H1 (cell line): ENCODE measurements at regions not wholly inside any gene's neighbourhood (a gene's known extent, or its start where the extent isn't known, plus 50 kb on each side); places are given as distances from the start of the nearest gene placed in this dataset.

ENCODE experiments used
- CTCF ChIA-PET: fragments of 300-600 bp; sonication (Branson Sonifier 250); formaldehyde crosslinking; loops from one replicate; lab custom pipeline; 2021; ENCODE audit not compliant: partially characterized antibody; lab: Charles Lee
- POLR2A ChIA-PET: fragments of 300-600 bp; sonication (Branson Sonifier 250); formaldehyde crosslinking; loops from one replicate; lab custom pipeline; 2021; ENCODE audit warnings: inconsistent platforms; ENCODE audit not compliant: partially characterized antibody; lab: Charles Lee
- DNase-seq, 2 experiments: peaks; one replicate each; pipeline versions ENCODE4 v3.0.0 to v3.0.0-alpha.2; 2010 to 2022; ENCODE audit warnings: low spot score in 2 of 2, low read depth in 1 of 2, mixed read lengths in 1 of 2
- FAIRE-seq: peaks from 2 replicates; lab custom pipeline; 2011; peaks lifted over from hg19 to GRCh38; lab: Jason Lieb, UNC
- H2AFZ ChIP-seq: 2 replicates; pipeline ENCODE4 v1.8.1; 2012; ENCODE audit warnings: low read length, inconsistent platforms
- H2AK5ac ChIP-seq: 2 replicates; pipeline ENCODE4 v1.6.1; 2013; ENCODE audit warnings: low read depth, low read length
- H2BK120ac ChIP-seq: replicated peaks from 2 replicates; pipeline ENCODE3; 2013; ENCODE audit warnings: low read depth, low read length, inconsistent platforms
- H2BK12ac ChIP-seq: 2 replicates; pipeline ENCODE4 v1.6.1; 2013; ENCODE audit warnings: low read depth, low read length
- H2BK15ac ChIP-seq: 2 replicates; pipeline ENCODE4 v1.6.1; 2013; ENCODE audit warnings: low read length
- H2BK20ac ChIP-seq: 2 replicates; pipeline ENCODE4 v1.6.1; 2013; ENCODE audit warnings: low read length
- H2BK5ac ChIP-seq: 2 replicates; pipeline ENCODE4 v1.6.1; 2013; ENCODE audit warnings: low read depth, low read length
- H3K14ac ChIP-seq: 2 replicates; pipeline ENCODE4 v1.6.1; 2013; ENCODE audit warnings: inconsistent platforms; ENCODE audit not compliant: insufficient read length
- H3K18ac ChIP-seq: 2 replicates; pipeline ENCODE4 v1.6.1; 2013; ENCODE audit warnings: low read length; ENCODE audit errors: extremely low read depth
- H3K23ac ChIP-seq: 2 replicates; pipeline ENCODE4 v1.6.1; 2013; ENCODE audit warnings: inconsistent platforms; ENCODE audit not compliant: insufficient read length
- H3K23me2 ChIP-seq: 2 replicates; pipeline ENCODE4 v1.6.1; 2013; ENCODE audit warnings: low read depth, low read length
- H3K27ac ChIP-seq: 2 replicates; pipeline ENCODE4 v1.6.1; 2011; ENCODE audit warnings: low read depth, low read length, inconsistent platforms
- H3K27me3 ChIP-seq, 4 experiments: replicated peaks in 1 of 4; 1 replicate in 1 of 4; 2 replicates in 3 of 4; pipeline versions ENCODE4 v1.6.1 to v1.8.1; 2011 to 2013; ENCODE audit warnings: low read length in 3 of 4, mild to moderate bottlenecking in 3 of 4, inconsistent platforms in 2 of 4, mixed read lengths in 2 of 4, moderate library complexity in 1 of 4; ENCODE audit not compliant: control insufficient read depth in 3 of 4, insufficient read depth in 3 of 4; ENCODE audit errors: extremely low read depth in 1 of 4
- H3K36me3 ChIP-seq, 4 experiments: 2 replicates each; pipeline versions ENCODE4 v1.6.1 to v1.8.1; 2011 to 2013; ENCODE audit warnings: mild to moderate bottlenecking in 4 of 4, low read length in 3 of 4, moderate library complexity in 2 of 4, control low read depth in 1 of 4, inconsistent platforms in 1 of 4; ENCODE audit not compliant: insufficient read depth in 4 of 4, control insufficient read depth in 2 of 4
- H3K4ac ChIP-seq: replicated peaks from 2 replicates; pipeline ENCODE3; 2013; ENCODE audit warnings: low read length, low read depth, mixed read lengths, inconsistent platforms; ENCODE audit not compliant: insufficient read length
- H3K4me1 ChIP-seq, 4 experiments: replicated peaks in 1 of 4; 1 replicate in 1 of 4; 2 replicates in 3 of 4; pipeline versions ENCODE4 v1.6.1 to v1.8.1; 2011 to 2013; ENCODE audit warnings: low read length in 3 of 4, inconsistent platforms in 2 of 4, mixed read lengths in 1 of 4; ENCODE audit not compliant: insufficient read depth in 4 of 4, control insufficient read depth in 3 of 4
- H3K4me2 ChIP-seq, 2 experiments: 2 replicates each; pipeline versions ENCODE4 v1.6.1 to v1.8.1; 2011 to 2013; ENCODE audit warnings: low read depth in 2 of 2, low read length in 2 of 2, control low read depth in 1 of 2, inconsistent platforms in 1 of 2, mild to moderate bottlenecking in 1 of 2; ENCODE audit not compliant: insufficient read depth in 1 of 2
- H3K4me3 ChIP-seq, 4 experiments: fragments of 200-600, 300-600 bp in 1 of 4; sonication (generic), shearing (Covaris generic), sonication (Bioruptor Twin) in 1 of 4; 2 replicates each; pipeline versions ENCODE4 v1.5.1 to v1.8.1; 2011 to 2016; ENCODE audit warnings: low read length in 4 of 4, low read depth in 3 of 4, control low read depth in 2 of 4, inconsistent platforms in 2 of 4, mild to moderate bottlenecking in 2 of 4, mixed read lengths in 1 of 4, moderate library complexity in 1 of 4; ENCODE audit not compliant: insufficient read depth in 2 of 4; ENCODE audit errors: extremely low read depth in 1 of 4
- H3K56ac ChIP-seq: replicated peaks from 2 replicates; pipeline ENCODE3; 2013; ENCODE audit warnings: low read depth, mild to moderate bottlenecking, mixed read lengths, low read length, inconsistent platforms; ENCODE audit not compliant: insufficient read length
- H3K79me1 ChIP-seq: 2 replicates; pipeline ENCODE4 v1.6.1; 2013; ENCODE audit warnings: low read depth, low read length, control low read depth
- H3K79me2 ChIP-seq, 2 experiments: 2 replicates each; pipeline versions ENCODE4 v1.6.1 to v1.8.1; 2012 to 2013; ENCODE audit warnings: low read length in 2 of 2, mild to moderate bottlenecking in 2 of 2, inconsistent platforms in 1 of 2; ENCODE audit not compliant: insufficient read depth in 2 of 2, control insufficient read depth in 1 of 2
- H3K9ac ChIP-seq, 4 experiments: replicated peaks in 1 of 4; 1 replicate in 1 of 4; 2 replicates in 3 of 4; pipeline versions ENCODE4 v1.6.1 to v1.8.1; 2011 to 2013; ENCODE audit warnings: low read depth in 3 of 4, low read length in 3 of 4, control low read depth in 2 of 4, mild to moderate bottlenecking in 2 of 4, moderate library complexity in 2 of 4, inconsistent platforms in 1 of 4; ENCODE audit errors: extremely low read depth in 1 of 4
- H3K9me3 ChIP-seq, 2 experiments: 2 replicates each; pipeline versions ENCODE4 v1.6.1 to v1.8.1; 2012 to 2013; ENCODE audit warnings: mild to moderate bottlenecking in 2 of 2, moderate library complexity in 2 of 2, control low read depth in 1 of 2, inconsistent platforms in 1 of 2, low read depth in 1 of 2, low read length in 1 of 2, mixed read lengths in 1 of 2; ENCODE audit not compliant: insufficient read depth in 2 of 2
- H4K20me1 ChIP-seq, 2 experiments: replicated peaks in 1 of 2; 2 replicates each; pipeline versions ENCODE3 to v1.8.1; 2011 to 2013; ENCODE audit warnings: inconsistent platforms in 2 of 2, low read length in 2 of 2, mild to moderate bottlenecking in 1 of 2; ENCODE audit not compliant: insufficient read depth in 2 of 2, control insufficient read depth in 1 of 2
- H4K5ac ChIP-seq: 2 replicates; pipeline ENCODE4 v1.6.1; 2013; ENCODE audit warnings: low read length, low read depth, mixed read lengths, inconsistent platforms; ENCODE audit not compliant: insufficient read length
- H4K8ac ChIP-seq: 2 replicates; pipeline ENCODE4 v1.8.0; 2013; ENCODE audit warnings: mild to moderate bottlenecking, moderate library complexity, low read length, inconsistent platforms; ENCODE audit not compliant: insufficient read depth; ENCODE audit errors: extremely low read depth
- H4K91ac ChIP-seq: replicated peaks from 2 replicates; pipeline ENCODE3; 2013; ENCODE audit warnings: low read length, mixed read lengths, inconsistent platforms; ENCODE audit not compliant: insufficient read length
- CBX8 ChIP-seq: fragments of 300-800, 300-1000 bp; sonication (generic); IDR thresholded peaks from 2 replicates; pipeline ENCODE4 v1.7.1; 2016; ENCODE audit warnings: low read depth, low read length, borderline replicate concordance
- EGR1 ChIP-seq: IDR thresholded peaks from 2 replicates; pipeline ENCODE4 v1.6.1; 2011; ENCODE audit warnings: low read depth, low read length, borderline replicate concordance
- EZH2 ChIP-seq: fragments of 200-600 bp; sonication (generic); IDR thresholded peaks from 2 replicates; pipeline ENCODE4 v1.7.1; 2012; ENCODE audit warnings: low read depth, mild to moderate bottlenecking, moderate library complexity, low read length, inconsistent platforms; ENCODE audit not compliant: severe bottlenecking
- GTF2F1 ChIP-seq: IDR thresholded peaks from 2 replicates; pipeline ENCODE4 v1.6.1; 2012; ENCODE audit warnings: low read depth, low read length, improper control_type of control experiment, borderline replicate concordance
- JUND ChIP-seq: IDR thresholded peaks from 2 replicates; pipeline ENCODE4 v1.6.1; 2011; ENCODE audit warnings: mild to moderate bottlenecking, improper control_type of control experiment, low read length
- SIN3A ChIP-seq, 2 experiments: IDR thresholded peaks in 1 of 2; conservative IDR thresholded peaks in 1 of 2; 2 replicates each; pipeline ENCODE4 v1.6.1; 2011 to 2012; ENCODE audit warnings: low read length in 2 of 2, improper control_type of control experiment in 1 of 2, low read depth in 1 of 2, mild to moderate bottlenecking in 1 of 2
- SIX5 ChIP-seq: IDR thresholded peaks from 2 replicates; pipeline ENCODE4 v1.6.1; 2011; ENCODE audit warnings: mild to moderate bottlenecking, low read depth, low read length
- WGBS, 2 experiments: shearing (Covaris generic) in 1 of 2; methylation state at CpG; one replicate each; pipeline versions ENCODE4 v1.1.6 to v1.1.7; 2013 to 2015; ENCODE audit warnings: low lambda C conversion rate in 2 of 2, mixed read lengths in 2 of 2, inconsistent platforms in 1 of 2, low coverage in 1 of 2, missing lambda C conversion rate in 1 of 2; ENCODE audit not compliant: insufficient replicate concordance in 2 of 2, insufficient coverage in 1 of 2, insufficient read length in 1 of 2; ENCODE audit errors: extremely low coverage in 1 of 2, missing lambda C conversion rate in 1 of 2; 5-methylcytosine and 5-hydroxymethylcytosine counted together

DNA sequence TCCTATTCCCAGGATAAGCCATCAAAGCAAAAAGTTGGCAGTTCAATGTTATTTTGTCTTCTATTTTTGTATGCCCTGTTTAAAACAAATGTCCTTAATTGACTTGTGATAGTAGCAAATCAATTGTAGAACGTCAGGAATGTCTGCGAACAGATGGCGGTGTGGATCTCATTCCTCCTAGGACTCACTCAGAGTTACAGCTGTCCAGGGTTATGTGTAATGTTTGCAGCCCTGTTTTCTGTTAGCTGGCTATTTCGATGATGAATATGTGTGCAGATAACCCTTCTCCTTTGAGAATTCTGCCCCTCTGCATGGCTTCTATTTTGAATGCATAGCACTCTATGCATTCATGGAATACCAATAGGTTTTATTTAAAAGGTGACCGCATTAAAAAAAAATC lies 1248.0 kb upstream of the CNTN5 start:
- no peak overlapping the region for H3K56ac ChIP-seq
- H3K27me3 ChIP-seq = no peaks in the 10 kb centered on the region
- H4K5ac ChIP-seq = no peak overlapping the region
- no peaks in the 10 kb centered on the region for H3K4me1 ChIP-seq
- no peaks in the 10 kb centered on the region for H3K23me2 ChIP-seq
- no peak overlapping the region for H3K14ac ChIP-seq
- no peak overlapping the region for H2AK5ac ChIP-seq
- H3K9me3 ChIP-seq = no peaks in the 10 kb centered on the region
- H2BK12ac ChIP-seq = no peak overlapping the region
- H3K4ac ChIP-seq = no peak overlapping the region
- DNase-seq (no peak), FAIRE-seq (no peak)
- no peaks in the 10 kb centered on the region for H3K79me1 ChIP-seq
- no peak overlapping the region for H4K8ac ChIP-seq
- no peaks in the 10 kb centered on the region for H3K79me2 ChIP-seq
- 96% methylated on average over 5 of the region's 5 CpGs; no CpG with 5 or more reads in 1 of the 2 experiments for WGBS, 2 experiments
- no peak overlapping the region for H4K91ac ChIP-seq
- no peak overlapping the region for H2BK120ac ChIP-seq
- H3K27ac ChIP-seq = no peak overlapping the region
- no peak overlapping the region for H2BK15ac ChIP-seq
- H2AFZ ChIP-seq = no peak overlapping the region
- no peaks in the 10 kb centered on the region for H3K36me3 ChIP-seq
- ChIA-PET POLR2A (no interaction called here), CTCF (interaction anchor here (0.6 kb wide), 1 partner anchor 215 kb away, joined by 3 read pairs; no protein-coding TSS in a partner anchor)
- no peak overlapping the region for H3K4me2 ChIP-seq
- H3K9ac ChIP-seq = no peak overlapping the region
- H2BK5ac ChIP-seq = no peak overlapping the region
- TF ChIP-seq JUND (no peak), SIX5 (no peak), EGR1 (no peak), EZH2 (no peak), SIN3A (conservative IDR thresholded peaks at IDR 0.05 in 1 of 2, IDR thresholded peaks at IDR 0.05 in 1 of 2; ENCODE audit: low read depth in 1 of 2, low read length in 2 of 2) (no peak), CBX8 (no peak), GTF2F1 (no peak)
- no peaks in the 10 kb centered on the region for H4K20me1 ChIP-seq
- no peak overlapping the region for H2BK20ac ChIP-seq
- no peak overlapping the region for H3K23ac ChIP-seq
- no peak overlapping the region for H3K4me3 ChIP-seq
- H3K18ac ChIP-seq = no peak overlapping the region
